ENCODE measurements at regions not wholly inside any gene's neighbourhood (a gene's known extent, or its start where the extent isn't known, plus 50 kb on each side); places are given as distances from the start of the nearest gene placed in this dataset.

GRCh38 chr12:61302282-61302681, 957.9 kb upstream of the USP15 start:
- DNase-seq, result no peak
- H3K4me3 ChIP-seq (ENCODE audit: control insufficient read depth in 1 of 2, extremely low read depth in 1 of 2, low read length in 1 of 2), result no peak overlapping the region
- no peaks in the 10 kb centered on the region for H3K27me3 Mint-ChIP-seq
- H3K27ac ChIP-seq (ENCODE audit: low read length), result no peak overlapping the region
- H3K27me3 ChIP-seq (replicated peaks in 1 of 2; ENCODE audit: control insufficient read depth in 2 of 2, extremely low read depth in 1 of 2, insufficient read depth in 2 of 2, low read length in 1 of 2), result no peaks in the 10 kb centered on the region
- H3K4me3 Mint-ChIP-seq, result no peak overlapping the region
- no peak for ATAC-seq (replicated peaks in 1 of 4)
- no peaks in the 10 kb centered on the region for H3K4me1 Mint-ChIP-seq
- CTCF ChIA-PET, result interaction anchor here in 1 of 2 donors (0.6 kb wide), 1 partner anchor 106 kb away, joined by 4 read pairs; no protein-coding TSS in a partner anchor
- H3K27ac Mint-ChIP-seq, result no peak overlapping the region
- POLR2A ChIA-PET, result no interaction called here
- no peaks in the 10 kb centered on the region for H3K36me3 Mint-ChIP-seq
- WGBS (ENCODE audit: insufficient coverage), result 100% methylated on average over 1 of the region's 4 CpGs
- no peaks in the 10 kb centered on the region for H3K36me3 ChIP-seq (ENCODE audit: control insufficient read depth in 2 of 2, extremely low read depth in 1 of 2, insufficient read depth in 1 of 2, low read length in 1 of 2)
- H3K4me1 ChIP-seq (ENCODE audit: control insufficient read depth in 1 of 2, extremely low read depth in 1 of 2, insufficient read depth in 2 of 2, low read length in 2 of 2), result no peaks in the 10 kb centered on the region
- no peaks in the 10 kb centered on the region for H3K9me3 ChIP-seq
- H3K9me3 Mint-ChIP-seq, result peaks cover 0 to 12% (median 4%) of the 10 kb centered on the region in 3 donors

GRCh38 chr12:61308220-61308619, 952.0 kb upstream of the USP15 start:
- WGBS (ENCODE audit: insufficient coverage), result 100% methylated on average over 1 of the region's 2 CpGs
- H3K4me1 Mint-ChIP-seq, result no peaks in the 10 kb centered on the region
- no peak overlapping the region for H3K4me3 Mint-ChIP-seq
- DNase-seq, result no peak
- no peaks in the 10 kb centered on the region for H3K9me3 ChIP-seq
- H3K27me3 ChIP-seq (replicated peaks in 1 of 2; ENCODE audit: control insufficient read depth in 2 of 2, extremely low read depth in 1 of 2, insufficient read depth in 2 of 2, low read length in 1 of 2), result no peaks in the 10 kb centered on the region
- H3K9me3 Mint-ChIP-seq, result peaks cover 10 to 23% (median 17%) of the 10 kb centered on the region in 3 donors
- no peaks in the 10 kb centered on the region for H3K36me3 ChIP-seq (ENCODE audit: control insufficient read depth in 2 of 2, extremely low read depth in 1 of 2, insufficient read depth in 1 of 2, low read length in 1 of 2)
- ChIA-PET POLR2A (no interaction called here), CTCF (no interaction called here)
- no peak overlapping the region for H3K4me3 ChIP-seq (ENCODE audit: control insufficient read depth in 1 of 2, extremely low read depth in 1 of 2, low read length in 1 of 2)
- no peak overlapping the region for H3K27ac ChIP-seq (ENCODE audit: low read length)
- ATAC-seq (replicated peaks in 1 of 4), result no peak
- H3K27ac Mint-ChIP-seq, result no peak overlapping the region
- no peaks in the 10 kb centered on the region for H3K36me3 Mint-ChIP-seq
- H3K4me1 ChIP-seq (ENCODE audit: control insufficient read depth in 1 of 2, extremely low read depth in 1 of 2, insufficient read depth in 2 of 2, low read length in 2 of 2), result no peaks in the 10 kb centered on the region
- H3K27me3 Mint-ChIP-seq, result no peaks in the 10 kb centered on the region

GRCh38 chr12:61311413-61311812, 948.8 kb upstream of the USP15 start:
- H3K4me1 Mint-ChIP-seq, result no peaks in the 10 kb centered on the region

GRCh38 chr12:61348871-61349270, 911.3 kb upstream of the USP15 start:
- Histone ChIP-seq H3K4me3 (ENCODE audit: control insufficient read depth in 1 of 2, extremely low read depth in 1 of 2, low read length in 1 of 2) (no peak overlapping the region), H3K36me3 (ENCODE audit: control insufficient read depth in 2 of 2, extremely low read depth in 1 of 2, insufficient read depth in 1 of 2, low read length in 1 of 2) (no peaks in the 10 kb centered on the region), H3K27me3 (replicated peaks in 1 of 2; ENCODE audit: control insufficient read depth in 2 of 2, extremely low read depth in 1 of 2, insufficient read depth in 2 of 2, low read length in 1 of 2) (no peaks in the 10 kb centered on the region), H3K4me1 (ENCODE audit: control insufficient read depth in 1 of 2, extremely low read depth in 1 of 2, insufficient read depth in 2 of 2, low read length in 2 of 2) (no peaks in the 10 kb centered on the region), H3K27ac (ENCODE audit: low read length) (no peak overlapping the region), H3K9me3 (no peaks in the 10 kb centered on the region)
- WGBS (ENCODE audit: insufficient coverage), result no CpG with 5 or more reads among the region's 3 CpGs
- Mint-ChIP-seq H3K36me3 (no peaks in the 10 kb centered on the region), H3K4me1 (no peaks in the 10 kb centered on the region), H3K27ac (no peak overlapping the region), H3K27me3 (no peaks in the 10 kb centered on the region), H3K4me3 (no peak overlapping the region), H3K9me3 (peaks cover 0 to 7% (median 3%) of the 10 kb centered on the region in 3 donors)
- ChIA-PET CTCF (interaction anchor here in 1 of 2 donors (0.7 kb wide), 1 partner anchor 25 kb away, joined by 3 read pairs; no protein-coding TSS in a partner anchor), POLR2A (no interaction called here)
- no peak for DNase-seq
- ATAC-seq (replicated peaks in 1 of 4), result no peak

More at GRCh38 chr12:61311413-61311812, 948.8 kb upstream of the USP15 start:
- no peak overlapping the region for H3K27ac ChIP-seq (ENCODE audit: low read length)
- no peak overlapping the region for H3K4me3 ChIP-seq (ENCODE audit: control insufficient read depth in 1 of 2, extremely low read depth in 1 of 2, low read length in 1 of 2)
- no peaks in the 10 kb centered on the region for H3K4me1 ChIP-seq (ENCODE audit: control insufficient read depth in 1 of 2, extremely low read depth in 1 of 2, insufficient read depth in 2 of 2, low read length in 2 of 2)
- no peaks in the 10 kb centered on the region for H3K36me3 ChIP-seq (ENCODE audit: control insufficient read depth in 2 of 2, extremely low read depth in 1 of 2, insufficient read depth in 1 of 2, low read length in 1 of 2)
- no peak overlapping the region for H3K4me3 Mint-ChIP-seq
- H3K27me3 ChIP-seq (replicated peaks in 1 of 2; ENCODE audit: control insufficient read depth in 2 of 2, extremely low read depth in 1 of 2, insufficient read depth in 2 of 2, low read length in 1 of 2), result no peaks in the 10 kb centered on the region
- no peak for DNase-seq
- no peak for ATAC-seq (replicated peaks in 1 of 4)
- no peaks in the 10 kb centered on the region for H3K9me3 ChIP-seq
- H3K27me3 Mint-ChIP-seq, result no peaks in the 10 kb centered on the region
- H3K27ac Mint-ChIP-seq, result no peak overlapping the region
- ChIA-PET CTCF (no interaction called here), POLR2A (no interaction called here)
- no peaks in the 10 kb centered on the region for H3K36me3 Mint-ChIP-seq
- H3K9me3 Mint-ChIP-seq, result peaks cover 14 to 23% (median 19%) of the 10 kb centered on the region in 3 donors

GRCh38 chr12:61355105-61355504, 905.1 kb upstream of the USP15 start:
- Mint-ChIP-seq H3K9me3 (no peaks in the 10 kb centered on the region), H3K27me3 (no peaks in the 10 kb centered on the region), H3K4me1 (no peaks in the 10 kb centered on the region), H3K27ac (no peak overlapping the region), H3K36me3 (no peaks in the 10 kb centered on the region), H3K4me3 (no peak overlapping the region)
- no peaks in the 10 kb centered on the region for H3K36me3 ChIP-seq (ENCODE audit: control insufficient read depth in 2 of 2, extremely low read depth in 1 of 2, insufficient read depth in 1 of 2, low read length in 1 of 2)
- H3K27me3 ChIP-seq (replicated peaks in 1 of 2; ENCODE audit: control insufficient read depth in 2 of 2, extremely low read depth in 1 of 2, insufficient read depth in 2 of 2, low read length in 1 of 2), result no peaks in the 10 kb centered on the region
- ChIA-PET CTCF (no interaction called here), POLR2A (no interaction called here)
- ATAC-seq (replicated peaks in 1 of 4) (no peak), DNase-seq (peak in 1 of 35 experiments; percentile 22)
- H3K4me1 ChIP-seq (ENCODE audit: control insufficient read depth in 1 of 2, extremely low read depth in 1 of 2, insufficient read depth in 2 of 2, low read length in 2 of 2), result no peaks in the 10 kb centered on the region
- WGBS (ENCODE audit: insufficient coverage), result 77% methylated on average over 10 of the region's 10 CpGs
- no peak overlapping the region for H3K27ac ChIP-seq (ENCODE audit: low read length)
- H3K9me3 ChIP-seq, result no peaks in the 10 kb centered on the region
- H3K4me3 ChIP-seq (ENCODE audit: control insufficient read depth in 1 of 2, extremely low read depth in 1 of 2, low read length in 1 of 2), result no peak overlapping the region

- WGBS (ENCODE audit: insufficient coverage), result 94% methylated on average over 6 of the region's 6 CpGs
Observed at GRCh38 chr12:61356485-61356884, 903.7 kb upstream of the USP15 start.

GRCh38 chr12:61357496-61357895, 902.7 kb upstream of the USP15 start:
- Mint-ChIP-seq H3K36me3 (no peaks in the 10 kb centered on the region), H3K4me3 (no peak overlapping the region), H3K4me1 (no peaks in the 10 kb centered on the region), H3K27me3 (no peaks in the 10 kb centered on the region), H3K27ac (no peak overlapping the region), H3K9me3 (no peaks in the 10 kb centered on the region)
- no peaks in the 10 kb centered on the region for H3K9me3 ChIP-seq
- H3K27ac ChIP-seq (ENCODE audit: low read length), result no peak overlapping the region
- H3K27me3 ChIP-seq (replicated peaks in 1 of 2; ENCODE audit: control insufficient read depth in 2 of 2, extremely low read depth in 1 of 2, insufficient read depth in 2 of 2, low read length in 1 of 2), result no peaks in the 10 kb centered on the region
- DNase-seq, result no peak
- no peak overlapping the region for H3K4me3 ChIP-seq (ENCODE audit: control insufficient read depth in 1 of 2, extremely low read depth in 1 of 2, low read length in 1 of 2)
- H3K4me1 ChIP-seq (ENCODE audit: control insufficient read depth in 1 of 2, extremely low read depth in 1 of 2, insufficient read depth in 2 of 2, low read length in 2 of 2), result no peaks in the 10 kb centered on the region
- CTCF ChIA-PET, result no interaction called here
- H3K36me3 ChIP-seq (ENCODE audit: control insufficient read depth in 2 of 2, extremely low read depth in 1 of 2, insufficient read depth in 1 of 2, low read length in 1 of 2), result no peaks in the 10 kb centered on the region
- no peak for ATAC-seq (replicated peaks in 1 of 4)
- WGBS (ENCODE audit: insufficient coverage), result 60% methylated on average over 2 of the region's 4 CpGs
- POLR2A ChIA-PET, result no interaction called here

More at GRCh38 chr12:61356485-61356884, 903.7 kb upstream of the USP15 start:
- no peak overlapping the region for H3K4me3 Mint-ChIP-seq
- Histone ChIP-seq H3K9me3 (no peaks in the 10 kb centered on the region), H3K27me3 (replicated peaks in 1 of 2; ENCODE audit: control insufficient read depth in 2 of 2, extremely low read depth in 1 of 2, insufficient read depth in 2 of 2, low read length in 1 of 2) (no peaks in the 10 kb centered on the region), H3K36me3 (ENCODE audit: control insufficient read depth in 2 of 2, extremely low read depth in 1 of 2, insufficient read depth in 1 of 2, low read length in 1 of 2) (no peaks in the 10 kb centered on the region), H3K27ac (ENCODE audit: low read length) (no peak overlapping the region), H3K4me3 (ENCODE audit: control insufficient read depth in 1 of 2, extremely low read depth in 1 of 2, low read length in 1 of 2) (no peak overlapping the region), H3K4me1 (ENCODE audit: control insufficient read depth in 1 of 2, extremely low read depth in 1 of 2, insufficient read depth in 2 of 2, low read length in 2 of 2) (no peaks in the 10 kb centered on the region)
- ATAC-seq (replicated peaks in 1 of 4) (peak in 1 of 4 experiments; percentile 20), DNase-seq (peak in 1 of 35 experiments; percentile 20)
- CTCF ChIA-PET, result no interaction called here
- no peak overlapping the region for H3K27ac Mint-ChIP-seq
- H3K36me3 Mint-ChIP-seq, result no peaks in the 10 kb centered on the region
- H3K4me1 Mint-ChIP-seq, result no peaks in the 10 kb centered on the region
- H3K27me3 Mint-ChIP-seq, result no peaks in the 10 kb centered on the region
- no peaks in the 10 kb centered on the region for H3K9me3 Mint-ChIP-seq
- POLR2A ChIA-PET, result no interaction called here

Data from T-cell (primary cell).